Parathyroid adenoma (tissue), 2 donors: ENCODE measurements at regions not wholly inside any gene's neighbourhood (a gene's known extent, or its start where the extent isn't known, plus 50 kb on each side); places are given as distances from the start of the nearest gene placed in this dataset.

Source experiments
- H2AFZ ChIP-seq: fragments of 300-600 bp; sonication (generic); one replicate; pipeline ENCODE4 v1.7.0; 2017; ENCODE audit warnings: antibody characterized with exemption, mild to moderate bottlenecking
- H3K27ac ChIP-seq: fragments of 300-600 bp; sonication (generic); one replicate; pipeline ENCODE4 v1.7.0; 2017
- H3K27me3 ChIP-seq: fragments of 300-600 bp; sonication (generic); one replicate; pipeline ENCODE4 v1.7.0; 2017; ENCODE audit warnings: low read length; ENCODE audit not compliant: control insufficient read depth, insufficient read depth
- H3K36me3 ChIP-seq: fragments of 300-600 bp; sonication (generic); one replicate; pipeline ENCODE4 v1.7.0; 2017; ENCODE audit warnings: low read length; ENCODE audit not compliant: control insufficient read depth, insufficient read depth
- H3K4me1 ChIP-seq: fragments of 300-600 bp; sonication (generic); one replicate; pipeline ENCODE4 v1.7.0; 2017; ENCODE audit warnings: control low read depth
- H3K4me2 ChIP-seq: fragments of 300-600 bp; sonication (generic); one replicate; pipeline ENCODE4 v1.7.0; 2017; ENCODE audit warnings: low read length
- H3K4me3 ChIP-seq: fragments of 300-600 bp; sonication (generic); one replicate; pipeline ENCODE4 v1.7.0; 2017; ENCODE audit warnings: low read depth, low read length
- H3K79me2 ChIP-seq: fragments of 300-600 bp; sonication (generic); one replicate; pipeline ENCODE4 v1.7.0; 2017; ENCODE audit warnings: control low read depth
- H3K9ac ChIP-seq: fragments of 300-600 bp; sonication (generic); one replicate; pipeline ENCODE4 v1.7.0; 2017; ENCODE audit warnings: mild to moderate bottlenecking
- H3K9me3 ChIP-seq: fragments of 300-600 bp; sonication (generic); one replicate; pipeline ENCODE4 v1.7.0; 2017; ENCODE audit warnings: low read length; ENCODE audit not compliant: control insufficient read depth
- TF ChIP-seq, protein P1 (sequence below): fragments of 300-600 bp; sonication (generic); IDR thresholded peaks from one replicate; pipeline ENCODE4 v1.7.0; 2017; ENCODE audit warnings: antibody characterized with exemption, mild to moderate bottlenecking
- donor health status: primary hyperparathyroidism.

GRCh38 chr4:125482822-125483221, 168.1 kb downstream of the FAT4 start:
- Histone ChIP-seq H3K79me2 (no peaks in the 10 kb centered on the region), H3K27ac (no peak overlapping the region), H2AFZ (no peak overlapping the region), H3K4me1 (no peaks in the 10 kb centered on the region), H3K9me3 (no peaks in the 10 kb centered on the region), H3K4me3 (no peak overlapping the region), H3K27me3 (no peaks in the 10 kb centered on the region), H3K4me2 (no peak overlapping the region), H3K36me3 (no peaks in the 10 kb centered on the region), H3K9ac (no peak overlapping the region)
- TF ChIP-seq, protein P1, sequence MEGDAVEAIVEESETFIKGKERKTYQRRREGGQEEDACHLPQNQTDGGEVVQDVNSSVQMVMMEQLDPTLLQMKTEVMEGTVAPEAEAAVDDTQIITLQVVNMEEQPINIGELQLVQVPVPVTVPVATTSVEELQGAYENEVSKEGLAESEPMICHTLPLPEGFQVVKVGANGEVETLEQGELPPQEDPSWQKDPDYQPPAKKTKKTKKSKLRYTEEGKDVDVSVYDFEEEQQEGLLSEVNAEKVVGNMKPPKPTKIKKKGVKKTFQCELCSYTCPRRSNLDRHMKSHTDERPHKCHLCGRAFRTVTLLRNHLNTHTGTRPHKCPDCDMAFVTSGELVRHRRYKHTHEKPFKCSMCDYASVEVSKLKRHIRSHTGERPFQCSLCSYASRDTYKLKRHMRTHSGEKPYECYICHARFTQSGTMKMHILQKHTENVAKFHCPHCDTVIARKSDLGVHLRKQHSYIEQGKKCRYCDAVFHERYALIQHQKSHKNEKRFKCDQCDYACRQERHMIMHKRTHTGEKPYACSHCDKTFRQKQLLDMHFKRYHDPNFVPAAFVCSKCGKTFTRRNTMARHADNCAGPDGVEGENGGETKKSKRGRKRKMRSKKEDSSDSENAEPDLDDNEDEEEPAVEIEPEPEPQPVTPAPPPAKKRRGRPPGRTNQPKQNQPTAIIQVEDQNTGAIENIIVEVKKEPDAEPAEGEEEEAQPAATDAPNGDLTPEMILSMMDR, result no peak

- H3K27me3 ChIP-seq, result no peaks in the 10 kb centered on the region
- no peak overlapping the region for H2AFZ ChIP-seq
- TF ChIP-seq, protein P1, result no peak
- H3K36me3 ChIP-seq, result no peaks in the 10 kb centered on the region
- H3K4me3 ChIP-seq, result no peak overlapping the region
- no peak overlapping the region for H3K9ac ChIP-seq
- H3K4me2 ChIP-seq, result no peak overlapping the region
- H3K27ac ChIP-seq, result no peak overlapping the region
- no peaks in the 10 kb centered on the region for H3K9me3 ChIP-seq
- H3K4me1 ChIP-seq, result no peaks in the 10 kb centered on the region
- H3K79me2 ChIP-seq, result no peaks in the 10 kb centered on the region
Observed at GRCh38 chr4:125483278-125483677, 168.5 kb downstream of the FAT4 start.

GRCh38 chr4:125484912-125485311, 170.2 kb downstream of the FAT4 start:
- Histone ChIP-seq H2AFZ (no peak overlapping the region), H3K27me3 (no peaks in the 10 kb centered on the region), H3K4me2 (no peak overlapping the region), H3K27ac (no peak overlapping the region), H3K36me3 (no peaks in the 10 kb centered on the region), H3K9ac (no peak overlapping the region), H3K79me2 (no peaks in the 10 kb centered on the region), H3K9me3 (no peaks in the 10 kb centered on the region), H3K4me3 (no peak overlapping the region), H3K4me1 (no peaks in the 10 kb centered on the region)
- TF ChIP-seq, protein P1, result no peak

DNA sequence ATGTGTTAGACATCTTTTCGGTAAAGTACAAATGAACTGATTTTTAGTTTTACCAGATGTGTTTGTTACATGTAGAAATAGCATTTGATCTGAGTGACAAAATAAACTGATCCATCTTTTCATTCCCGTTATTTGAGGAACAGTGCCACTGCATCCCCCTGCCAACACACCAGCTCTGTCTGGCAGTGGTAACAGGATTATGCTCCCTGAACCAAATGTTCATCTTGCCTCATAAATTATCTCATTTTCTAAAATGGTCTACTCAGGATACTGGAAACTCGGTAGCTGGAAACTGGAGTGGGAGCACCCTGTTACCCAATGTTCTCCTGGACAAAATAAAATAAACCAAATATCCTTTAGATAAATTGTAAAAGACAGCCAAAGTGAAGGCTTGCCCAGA, 171.6 kb downstream of the FAT4 start:
- Histone ChIP-seq H3K4me3 (no peak overlapping the region), H2AFZ (no peak overlapping the region), H3K4me1 (no peaks in the 10 kb centered on the region), H3K9me3 (no peaks in the 10 kb centered on the region), H3K27me3 (no peaks in the 10 kb centered on the region), H3K79me2 (no peaks in the 10 kb centered on the region), H3K4me2 (no peak overlapping the region), H3K27ac (no peak overlapping the region), H3K36me3 (no peaks in the 10 kb centered on the region), H3K9ac (no peak overlapping the region)
- TF ChIP-seq, protein P1, result no peak

- no peaks in the 10 kb centered on the region for H3K4me1 ChIP-seq
- H3K79me2 ChIP-seq, result no peaks in the 10 kb centered on the region
- TF ChIP-seq, protein P1, result no peak
- H2AFZ ChIP-seq, result no peak overlapping the region
- no peak overlapping the region for H3K4me2 ChIP-seq
- no peak overlapping the region for H3K4me3 ChIP-seq
- H3K9me3 ChIP-seq, result no peaks in the 10 kb centered on the region
- H3K27me3 ChIP-seq, result no peaks in the 10 kb centered on the region
- no peak overlapping the region for H3K9ac ChIP-seq
- no peaks in the 10 kb centered on the region for H3K36me3 ChIP-seq
- H3K27ac ChIP-seq, result no peak overlapping the region
Observed at GRCh38 chr4:125489952-125490690, 175.4 kb downstream of the FAT4 start.
